GM12874 (cell line): ENCODE measurements at regions not wholly inside any gene's neighbourhood (a gene's known extent, or its start where the extent isn't known, plus 50 kb on each side); places are given as distances from the start of the nearest gene placed in this dataset.

Source experiments
- CTCF ChIP-seq: IDR thresholded peaks from 2 replicates; pipeline ENCODE4 v1.5.1; 2011; ENCODE audit warnings: low read depth, mild to moderate bottlenecking, control low read depth, low read length, moderate library complexity; ENCODE audit not compliant: insufficient read depth

GRCh38 chr13:50679321-50679720, 164.2 kb downstream of the DLEU7 start:
- no peak for TF ChIP-seq CTCF

- TF ChIP-seq CTCF = no peak
Observed at GRCh38 chr13:50682002-50682401, 161.5 kb downstream of the DLEU7 start.

- no peak for TF ChIP-seq CTCF
Observed at GRCh38 chr13:50682966-50683365, 160.5 kb downstream of the DLEU7 start.

GRCh38 chr13:50684366-50684765, 159.1 kb downstream of the DLEU7 start:
- TF ChIP-seq CTCF = no peak

GRCh38 chr13:50685491-50685890, 158.0 kb downstream of the DLEU7 start:
- no peak for TF ChIP-seq CTCF

GRCh38 chr13:50685956-50686355, 157.5 kb downstream of the DLEU7 start:
- no peak for TF ChIP-seq CTCF

- no peak for TF ChIP-seq CTCF
Observed at GRCh38 chr13:50686551-50686950, 156.9 kb downstream of the DLEU7 start.

- TF ChIP-seq CTCF = no peak
Observed at GRCh38 chr13:50687545-50687944, 155.9 kb downstream of the DLEU7 start.
